HCT116 (cell line): ENCODE measurements at regions not wholly inside any gene's neighbourhood (a gene's known extent, or its start where the extent isn't known, plus 50 kb on each side); places are given as distances from the start of the nearest gene placed in this dataset.

Experiments
- ATAC-seq: fragments of 200-7000 bp; cut with Tn5 transposase; 2 replicates; pipeline ENCODE4 v1.9.1; 2020; ENCODE audit warnings: mild to moderate bottlenecking, moderate library complexity
- BruUV-seq: library from RNA; stranded (reverse); fragments of 400-500 nt; replicated peaks from 2 replicates; lab custom pipeline; 2021; lab: Mats Ljungman, UMichigan
- CTCF ChIA-PET: fragments of 300-600 bp; sonication (Branson Sonifier 250); formaldehyde crosslinking; loops from one replicate; lab custom pipeline; 2021; ENCODE audit warnings: antibody characterized with exemption; lab: Charles Lee
- POLR2A ChIA-PET: fragments of 300-600, 350-600 bp; sonication (Branson Sonifier 250); formaldehyde crosslinking; loops from one replicate; lab custom pipeline; 2021; ENCODE audit warnings: antibody characterized with exemption; lab: Charles Lee
- RAD21 ChIA-PET, 2 experiments: fragments of 300-600 bp; sonication (Branson Sonifier 250); formaldehyde crosslinking; loops; one replicate each; lab custom pipeline; 2023; ENCODE audit warnings: low total read pairs in 2 of 2; ENCODE audit not compliant: uncharacterized antibody in 2 of 2, unreplicated experiment in 2 of 2, low non-redundant PET in 1 of 2; lab: Charles Lee
- DNase-seq: peaks from one replicate; pipeline ENCODE4 v3.0.0-alpha.2; 2010; ENCODE audit warnings: low read depth, low spot score
- H2AFZ ChIP-seq: fragments of 200-600 bp; shearing (Covaris generic), sonication (generic); 2 replicates; pipeline ENCODE4 v1.6.1; 2017; ENCODE audit warnings: low read depth, mixed run types, mixed read lengths, antibody characterized with exemption, low read length; ENCODE audit not compliant: poor library complexity, severe bottlenecking
- H3K27ac ChIP-seq: 2 replicates; pipeline ENCODE4 v1.5.1; 2012; ENCODE audit warnings: low read depth, low read length
- H3K27me3 ChIP-seq: fragments of 200-600 bp; sonication (generic); 2 replicates; pipeline ENCODE4 v1.6.1; 2016; ENCODE audit warnings: mixed run types, low read length, mixed read lengths; ENCODE audit not compliant: insufficient read depth
- H3K36me3 ChIP-seq, 2 experiments: fragments of 200-500 bp in 1 of 2; fragments of 200-600 bp in 1 of 2; sonication (Bioruptor generic) in 1 of 2; sonication (generic) in 1 of 2; 2 replicates each; pipeline versions ENCODE4 v1.5.1 to v1.6.1; 2014 to 2016; ENCODE audit warnings: low read length in 2 of 2, inconsistent platforms in 1 of 2, mixed read lengths in 1 of 2, mixed run types in 1 of 2; ENCODE audit not compliant: insufficient read depth in 2 of 2, control insufficient read depth in 1 of 2
- H3K4me1 ChIP-seq, 2 experiments: fragments of 200-600 bp in 1 of 2; sonication (generic) in 1 of 2; 2 replicates each; pipeline versions ENCODE4 v1.5.1 to v1.6.1; 2012 to 2017; ENCODE audit warnings: low read length in 2 of 2, inconsistent platforms in 1 of 2, mild to moderate bottlenecking in 1 of 2, mixed read lengths in 1 of 2, mixed run types in 1 of 2, moderate library complexity in 1 of 2; ENCODE audit not compliant: insufficient read depth in 2 of 2, control insufficient read depth in 1 of 2
- H3K4me2 ChIP-seq: fragments of 200-600 bp; sonication (generic); 2 replicates; pipeline ENCODE4 v1.6.1; 2017; ENCODE audit warnings: mixed run types, low read length, mixed read lengths
- H3K4me3 ChIP-seq, 2 experiments: fragments of 200-600 bp in 1 of 2; sonication (generic) in 1 of 2; replicated peaks in 1 of 2; 2 replicates each; pipeline ENCODE4 v1.5.1; 2011 to 2016; ENCODE audit warnings: low read length in 2 of 2, control low read depth in 1 of 2, low read depth in 1 of 2, mild to moderate bottlenecking in 1 of 2, mixed read lengths in 1 of 2, mixed run types in 1 of 2
- H3K79me2 ChIP-seq: fragments of 200-600 bp; sonication (generic); 2 replicates; pipeline ENCODE4 v1.6.1; 2017; ENCODE audit warnings: mild to moderate bottlenecking, mixed run types, low read length, moderate library complexity, mixed read lengths; ENCODE audit not compliant: insufficient read depth
- H3K9ac ChIP-seq: fragments of 200-600 bp; sonication (generic); 2 replicates; pipeline ENCODE4 v1.6.1; 2016; ENCODE audit warnings: low read length, mixed read lengths
- H3K9me2 ChIP-seq: fragments of 200-600 bp; sonication (generic), shearing (Covaris generic); 2 replicates; pipeline ENCODE4 v1.6.1; 2017; ENCODE audit warnings: mixed run types, mild to moderate bottlenecking, moderate library complexity; ENCODE audit not compliant: insufficient read depth
- H3K9me3 ChIP-seq, 2 experiments: fragments of 200-500 bp in 1 of 2; fragments of 200-600 bp in 1 of 2; sonication (Bioruptor generic) in 1 of 2; sonication (generic) in 1 of 2; 2 replicates each; pipeline ENCODE4 v1.6.1; 2014 to 2017; ENCODE audit warnings: low read length in 2 of 2, mixed read lengths in 2 of 2, inconsistent platforms in 1 of 2, low read depth in 1 of 2, mild to moderate bottlenecking in 1 of 2, mixed run types in 1 of 2, moderate library complexity in 1 of 2; ENCODE audit not compliant: control insufficient read depth in 1 of 2, insufficient read depth in 1 of 2
- H4K20me1 ChIP-seq: fragments of 200-600 bp; sonication (generic), shearing (Covaris generic); 2 replicates; pipeline ENCODE4 v1.6.1; 2017; ENCODE audit warnings: mixed run types, mild to moderate bottlenecking, moderate library complexity; ENCODE audit not compliant: insufficient read depth
- CBX3 ChIP-seq: IDR thresholded peaks from 2 replicates; pipeline ENCODE4 v1.6.1; 2012; ENCODE audit warnings: low read depth
- CEBPB ChIP-seq: IDR thresholded peaks from 2 replicates; pipeline ENCODE4 v1.6.1; 2012; ENCODE audit warnings: low read depth
- ELF1 ChIP-seq: IDR thresholded peaks from 2 replicates; pipeline ENCODE4 v1.6.1; 2012; ENCODE audit warnings: low read depth, borderline replicate concordance
- EZH2 ChIP-seq: fragments of 200-600 bp; sonication (generic); IDR thresholded peaks from 2 replicates; pipeline ENCODE4 v1.6.1; 2017; ENCODE audit warnings: antibody characterized with exemption, mixed run types
- FOSL1 ChIP-seq: IDR thresholded peaks from 2 replicates; pipeline ENCODE4 v1.6.1; 2012; ENCODE audit warnings: low read depth
- POLR2A ChIP-seq: IDR thresholded peaks from 2 replicates; pipeline ENCODE4 v1.7.0; 2011; ENCODE audit warnings: borderline replicate concordance; ENCODE audit not compliant: insufficient read depth, insufficient read length; ENCODE audit errors: extremely low read depth
- RAD21 ChIP-seq: IDR thresholded peaks from 2 replicates; pipeline ENCODE4 v1.6.1; 2012; ENCODE audit warnings: low read depth, mild to moderate bottlenecking
- SIN3A ChIP-seq: IDR thresholded peaks from 2 replicates; pipeline ENCODE4 v1.6.1; 2012; ENCODE audit warnings: low read depth
- SP1 ChIP-seq: IDR thresholded peaks from 2 replicates; pipeline ENCODE4 v1.6.1; 2012; ENCODE audit warnings: low read depth
- SRF ChIP-seq: IDR thresholded peaks from 2 replicates; pipeline ENCODE4 v1.6.1; 2012; ENCODE audit warnings: low read depth
- ZFX ChIP-seq: fragments of 450-650 bp; IDR thresholded peaks from 2 replicates; pipeline ENCODE4 v1.6.1; 2017
- ZNF274 ChIP-seq: fragments of 200-500 bp; sonication (Bioruptor generic); IDR thresholded peaks from 2 replicates; pipeline ENCODE4 v1.6.1; 2014; ENCODE audit warnings: mild to moderate bottlenecking, low read depth, low read length, inconsistent platforms
- intact Hi-C: fragments of 100-400 bp; cut with micrococcal nuclease; formaldehyde crosslinking; loops from 2 replicates; pipeline ENCODE4 v1.10.0; 2022
- TF ChIP-seq, protein P1 (sequence below): IDR thresholded peaks from 2 replicates; pipeline ENCODE4 v1.6.1; 2012
- TF ChIP-seq, protein P2 (sequence below), 3 experiments: fragments of 200-600 bp in 1 of 3; sonication (generic) in 1 of 3; IDR thresholded peaks in 2 of 3; conservative IDR thresholded peaks in 1 of 3; 2 replicates each; pipeline ENCODE4 v1.5.1; 2012 to 2017; ENCODE audit warnings: low read depth in 2 of 3, low read length in 2 of 3, antibody characterized with exemption in 1 of 3, borderline replicate concordance in 1 of 3, control low read depth in 1 of 3, mild to moderate bottlenecking in 1 of 3, mixed read lengths in 1 of 3, mixed run types in 1 of 3, moderate library complexity in 1 of 3; ENCODE audit not compliant: insufficient read depth in 1 of 3
- TF ChIP-seq, protein P3 (sequence below): IDR thresholded peaks from 2 replicates; pipeline ENCODE4 v1.6.1; 2011; ENCODE audit warnings: mild to moderate bottlenecking, low read length, moderate library complexity; ENCODE audit not compliant: insufficient replicate concordance; ENCODE audit errors: extremely low read depth
- TF ChIP-seq, protein P4 (sequence below): IDR thresholded peaks from 2 replicates; pipeline ENCODE4 v1.6.1; 2012

DNA sequence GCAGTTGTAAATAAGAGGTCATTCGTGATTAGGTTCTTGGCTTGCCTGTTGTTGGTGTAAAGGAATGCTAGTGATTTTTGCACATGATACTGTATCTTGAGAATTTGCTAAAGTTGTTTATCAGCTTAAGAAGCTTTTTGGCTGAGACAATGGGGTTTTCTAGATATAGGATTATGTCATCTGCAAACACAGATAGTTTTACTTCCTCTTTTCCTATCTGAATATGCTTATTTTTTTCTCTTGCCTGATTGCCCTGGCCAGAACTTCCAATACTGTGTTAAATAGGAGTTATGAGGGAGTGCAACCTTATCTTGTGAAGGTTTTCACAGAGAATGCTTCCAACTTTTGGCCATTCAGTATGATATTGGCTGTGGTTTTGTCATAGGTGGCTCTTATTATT lies 576.1 kb upstream of the RGS18 start:
- no peaks in the 10 kb centered on the region for H3K79me2 ChIP-seq
- H4K20me1 ChIP-seq, result no peaks in the 10 kb centered on the region
- ChIA-PET RAD21 (no interaction called here), CTCF (no interaction called here), POLR2A (no interaction called here)
- no peaks in the 10 kb centered on the region for H3K4me1 ChIP-seq
- TF ChIP-seq EZH2 (no peak), SIN3A (no peak), ZNF274 (no peak), SRF (no peak), ELF1 (no peak), ZFX (no peak)
- TF ChIP-seq, protein P1, sequence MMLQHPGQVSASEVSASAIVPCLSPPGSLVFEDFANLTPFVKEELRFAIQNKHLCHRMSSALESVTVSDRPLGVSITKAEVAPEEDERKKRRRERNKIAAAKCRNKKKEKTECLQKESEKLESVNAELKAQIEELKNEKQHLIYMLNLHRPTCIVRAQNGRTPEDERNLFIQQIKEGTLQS, result no peak
- ATAC-seq (no peak), DNase-seq (no peak)
- no peaks in the 10 kb centered on the region for H3K36me3 ChIP-seq
- H3K27me3 ChIP-seq, result no peaks in the 10 kb centered on the region
- H3K4me2 ChIP-seq, result no peak overlapping the region
- H2AFZ ChIP-seq, result no peak overlapping the region
- BruUV-seq, result no TSS peak
- H3K4me3 ChIP-seq, result no peak overlapping the region
- H3K27ac ChIP-seq, result no peak overlapping the region
- H3K9ac ChIP-seq, result no peak overlapping the region
- intact Hi-C loops, result no loop called here
- no peaks in the 10 kb centered on the region for H3K9me2 ChIP-seq
- H3K9me3 ChIP-seq, result no peaks in the 10 kb centered on the region

DNA sequence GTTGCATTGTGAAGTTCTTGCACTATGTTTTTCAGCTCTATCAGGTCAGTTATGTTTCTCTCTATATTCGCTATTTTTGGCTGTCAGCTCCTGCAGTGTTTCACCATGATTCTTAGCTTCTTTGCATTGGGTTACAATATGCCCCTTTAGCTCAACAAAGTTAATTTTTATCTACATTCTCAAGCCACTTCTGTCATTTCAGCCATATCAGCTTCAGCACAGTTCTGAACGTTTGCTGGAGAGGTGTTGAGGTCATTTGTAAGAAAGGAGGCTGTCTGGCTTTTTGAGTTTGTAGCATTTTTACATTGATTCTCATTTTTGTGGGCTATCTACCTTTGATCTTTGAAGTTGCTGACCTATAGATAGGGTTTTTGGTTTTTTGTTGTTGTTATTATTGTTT lies 573.2 kb upstream of the RGS18 start:
- no peak overlapping the region for H3K9ac ChIP-seq
- no peak overlapping the region for H2AFZ ChIP-seq
- H3K4me2 ChIP-seq, result no peak overlapping the region
- H3K27me3 ChIP-seq, result no peaks in the 10 kb centered on the region
- no peaks in the 10 kb centered on the region for H3K36me3 ChIP-seq
- POLR2A ChIA-PET, result no interaction called here
- no peaks in the 10 kb centered on the region for H4K20me1 ChIP-seq
- H3K27ac ChIP-seq, result no peak overlapping the region
- CTCF ChIA-PET, result no interaction called here
- H3K9me3 ChIP-seq, result no peaks in the 10 kb centered on the region
- no TSS peak for BruUV-seq
- intact Hi-C loops, result no loop called here
- H3K4me3 ChIP-seq, result no peak overlapping the region
- ATAC-seq (no peak), DNase-seq (no peak)
- no peaks in the 10 kb centered on the region for H3K79me2 ChIP-seq
- no peaks in the 10 kb centered on the region for H3K9me2 ChIP-seq
- RAD21 ChIA-PET, result no interaction called here
- no peaks in the 10 kb centered on the region for H3K4me1 ChIP-seq
- TF ChIP-seq ELF1 (no peak), CBX3 (no peak), ZNF274 (no peak), POLR2A (no peak), SIN3A (no peak), EZH2 (no peak), CEBPB (no peak), SP1 (no peak), FOSL1 (no peak), RAD21 (no peak), ZFX (no peak), SRF (no peak)
- TF ChIP-seq, protein P1, result no peak
- TF ChIP-seq, protein P2, sequence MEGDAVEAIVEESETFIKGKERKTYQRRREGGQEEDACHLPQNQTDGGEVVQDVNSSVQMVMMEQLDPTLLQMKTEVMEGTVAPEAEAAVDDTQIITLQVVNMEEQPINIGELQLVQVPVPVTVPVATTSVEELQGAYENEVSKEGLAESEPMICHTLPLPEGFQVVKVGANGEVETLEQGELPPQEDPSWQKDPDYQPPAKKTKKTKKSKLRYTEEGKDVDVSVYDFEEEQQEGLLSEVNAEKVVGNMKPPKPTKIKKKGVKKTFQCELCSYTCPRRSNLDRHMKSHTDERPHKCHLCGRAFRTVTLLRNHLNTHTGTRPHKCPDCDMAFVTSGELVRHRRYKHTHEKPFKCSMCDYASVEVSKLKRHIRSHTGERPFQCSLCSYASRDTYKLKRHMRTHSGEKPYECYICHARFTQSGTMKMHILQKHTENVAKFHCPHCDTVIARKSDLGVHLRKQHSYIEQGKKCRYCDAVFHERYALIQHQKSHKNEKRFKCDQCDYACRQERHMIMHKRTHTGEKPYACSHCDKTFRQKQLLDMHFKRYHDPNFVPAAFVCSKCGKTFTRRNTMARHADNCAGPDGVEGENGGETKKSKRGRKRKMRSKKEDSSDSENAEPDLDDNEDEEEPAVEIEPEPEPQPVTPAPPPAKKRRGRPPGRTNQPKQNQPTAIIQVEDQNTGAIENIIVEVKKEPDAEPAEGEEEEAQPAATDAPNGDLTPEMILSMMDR (IDR thresholded peaks at IDR 0.05 in 2 of 3, conservative IDR thresholded peaks at IDR 0.05 in 1 of 3; ENCODE audit: borderline replicate concordance in 1 of 3, insufficient read depth in 1 of 3, low read depth in 2 of 3, low read length in 2 of 3), result no peak
- TF ChIP-seq, protein P3, sequence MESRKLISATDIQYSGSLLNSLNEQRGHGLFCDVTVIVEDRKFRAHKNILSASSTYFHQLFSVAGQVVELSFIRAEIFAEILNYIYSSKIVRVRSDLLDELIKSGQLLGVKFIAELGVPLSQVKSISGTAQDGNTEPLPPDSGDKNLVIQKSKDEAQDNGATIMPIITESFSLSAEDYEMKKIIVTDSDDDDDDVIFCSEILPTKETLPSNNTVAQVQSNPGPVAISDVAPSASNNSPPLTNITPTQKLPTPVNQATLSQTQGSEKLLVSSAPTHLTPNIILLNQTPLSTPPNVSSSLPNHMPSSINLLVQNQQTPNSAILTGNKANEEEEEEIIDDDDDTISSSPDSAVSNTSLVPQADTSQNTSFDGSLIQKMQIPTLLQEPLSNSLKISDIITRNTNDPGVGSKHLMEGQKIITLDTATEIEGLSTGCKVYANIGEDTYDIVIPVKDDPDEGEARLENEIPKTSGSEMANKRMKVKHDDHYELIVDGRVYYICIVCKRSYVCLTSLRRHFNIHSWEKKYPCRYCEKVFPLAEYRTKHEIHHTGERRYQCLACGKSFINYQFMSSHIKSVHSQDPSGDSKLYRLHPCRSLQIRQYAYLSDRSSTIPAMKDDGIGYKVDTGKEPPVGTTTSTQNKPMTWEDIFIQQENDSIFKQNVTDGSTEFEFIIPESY, result no peak
- TF ChIP-seq, protein P4, sequence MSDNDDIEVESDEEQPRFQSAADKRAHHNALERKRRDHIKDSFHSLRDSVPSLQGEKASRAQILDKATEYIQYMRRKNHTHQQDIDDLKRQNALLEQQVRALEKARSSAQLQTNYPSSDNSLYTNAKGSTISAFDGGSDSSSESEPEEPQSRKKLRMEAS, result no peak
